Small intestine (tissue), 7 donors: ENCODE measurements at regions not wholly inside any gene's neighbourhood (a gene's known extent, or its start where the extent isn't known, plus 50 kb on each side); places are given as distances from the start of the nearest gene placed in this dataset.
"Not testable (repeated sequence)": the region's sequence is repeated elsewhere in the genome, so short reads cannot be mapped to it uniquely, and the experiment has no call there.

ENCODE experiments used
- DNase-seq, 2 donors: peaks; one replicate each; pipeline versions ENCODE4 v3.0.0 to v3.0.0-alpha.2; 2013
- FAIRE-seq: peaks from 2 replicates; lab custom pipeline; 2012; peaks lifted over from hg19 to GRCh38; lab: Jason Lieb, UNC
- H3K27ac ChIP-seq, 3 donors: one replicate each; pipeline ENCODE4 v1.5.1; 2013; ENCODE audit warnings: low read length in 2 of 3, mild to moderate bottlenecking in 2 of 3, control low read depth in 1 of 3, inconsistent platforms in 1 of 3, low read depth in 1 of 3, moderate library complexity in 1 of 3
- H3K27me3 ChIP-seq, 3 donors: one replicate each; pipeline ENCODE4 v1.6.1; 2013; ENCODE audit warnings: low read length in 3 of 3, inconsistent platforms in 1 of 3; ENCODE audit not compliant: control insufficient read depth in 3 of 3, insufficient read depth in 3 of 3
- H3K36me3 ChIP-seq, 3 donors: one replicate each; pipeline ENCODE4 v1.6.1; 2013; ENCODE audit warnings: low read length in 3 of 3, inconsistent platforms in 1 of 3, low read depth in 1 of 3, mild to moderate bottlenecking in 1 of 3, moderate library complexity in 1 of 3; ENCODE audit not compliant: control insufficient read depth in 3 of 3, insufficient read depth in 2 of 3
- H3K4me1 ChIP-seq, 3 donors: one replicate each; pipeline ENCODE4 v1.6.1; 2013; ENCODE audit warnings: low read length in 2 of 3, inconsistent platforms in 1 of 3, low read depth in 1 of 3, mild to moderate bottlenecking in 1 of 3, moderate library complexity in 1 of 3; ENCODE audit not compliant: control insufficient read depth in 3 of 3, insufficient read depth in 2 of 3
- H3K4me3 ChIP-seq, 3 donors: one replicate each; pipeline ENCODE4 v1.5.1; 2013; ENCODE audit warnings: low read length in 3 of 3, control low read depth in 1 of 3, inconsistent platforms in 1 of 3, low read depth in 1 of 3, mild to moderate bottlenecking in 1 of 3, moderate library complexity in 1 of 3
- H3K9me3 ChIP-seq, 2 donors: one replicate each; pipeline ENCODE4 v1.6.1; 2013; ENCODE audit warnings: low read depth in 1 of 2, low read length in 1 of 2; ENCODE audit not compliant: control insufficient read depth in 2 of 2, insufficient read depth in 1 of 2
- WGBS, 3 donors: extraction: QIAGEN DNeasy Blood & Tissue Kit; methylation state at CpG; one replicate each; pipeline ENCODE4 v1.1.7; 2013; 5-methylcytosine and 5-hydroxymethylcytosine counted together
- donor health status: healthy with polysubstance abuse.
- donor health status: control.
- donor health status: control.
- donor health status: Bipolar disorder and iron deficiency.
- donor health status: healthy.

- no peaks in the 10 kb centered on the region for H3K36me3 ChIP-seq
- H3K4me3 ChIP-seq, result no peak overlapping the region
- WGBS, 3 donors, result 63 to 71% (median 68%) methylated on average over 3 of the region's 3 CpGs
- no peak for FAIRE-seq
- no peaks in the 10 kb centered on the region for H3K27me3 ChIP-seq
- no peak for DNase-seq
- H3K27ac ChIP-seq, result no peak overlapping the region
- no peaks in the 10 kb centered on the region for H3K4me1 ChIP-seq
- no peaks in the 10 kb centered on the region for H3K9me3 ChIP-seq
These were observed 82.7 kb upstream of the RALGAPA2 start for GRCh38 chr20:20795119-20795518.

- Histone ChIP-seq H3K9me3 (no peaks in the 10 kb centered on the region), H3K27me3 (no peaks in the 10 kb centered on the region), H3K4me3 (no peak overlapping the region), H3K36me3 (no peaks in the 10 kb centered on the region), H3K27ac (no peak overlapping the region), H3K4me1 (no peaks in the 10 kb centered on the region)
- DNase-seq, result no peak
- 65 to 70% (median 66%) methylated on average over 2 of the region's 2 CpGs for WGBS, 3 donors
- FAIRE-seq, result no peak
These were observed 81.1 kb upstream of the RALGAPA2 start for GRCh38 chr20:20793591-20793990.

GRCh38 chr20:20791664-20792568 lies 79.5 kb upstream of the RALGAPA2 start:
- no peak overlapping the region for H3K27ac ChIP-seq
- H3K9me3 ChIP-seq, result peaks cover 0 to 6% of the 10 kb centered on the region in 2 donors
- 65 to 76% (median 69%) methylated on average over 14 of the region's 14 CpGs for WGBS, 3 donors
- H3K4me3 ChIP-seq, result no peak overlapping the region
- no peak for DNase-seq
- H3K4me1 ChIP-seq, result no peaks in the 10 kb centered on the region
- peaks cover 0 to 2% (median 0%) of the 10 kb centered on the region in 3 donors for H3K27me3 ChIP-seq
- no peak for FAIRE-seq
- H3K36me3 ChIP-seq, result no peaks in the 10 kb centered on the region

- FAIRE-seq, result no peak
- peaks cover 0 to 2% (median 0%) of the 10 kb centered on the region in 3 donors for H3K27me3 ChIP-seq
- DNase-seq, result no peak
- 84 to 89% (median 84%) methylated on average over 4 of the region's 4 CpGs for WGBS, 3 donors
- no peaks in the 10 kb centered on the region for H3K36me3 ChIP-seq
- H3K9me3 ChIP-seq, result peaks cover 0 to 10% of the 10 kb centered on the region in 2 donors
- H3K4me3 ChIP-seq, result no peak overlapping the region
- no peak overlapping the region for H3K27ac ChIP-seq
- H3K4me1 ChIP-seq, result no peaks in the 10 kb centered on the region
These were observed 75.9 kb upstream of the RALGAPA2 start for GRCh38 chr20:20788308-20788707.

GRCh38 chr20:20786428-20786827 lies 74.0 kb upstream of the RALGAPA2 start:
- Histone ChIP-seq H3K27me3 (peaks cover 0 to 2% (median 0%) of the 10 kb centered on the region in 3 donors), H3K27ac (no peak overlapping the region), H3K4me1 (no peaks in the 10 kb centered on the region), H3K4me3 (no peak overlapping the region), H3K9me3 (peaks cover 0 to 10% of the 10 kb centered on the region in 2 donors), H3K36me3 (no peaks in the 10 kb centered on the region)
- 72 to 90% (median 72%) methylated on average over 2 of the region's 2 CpGs for WGBS, 3 donors
- DNase-seq (no peak), FAIRE-seq (no peak)

GRCh38 chr20:20785226-20785625 lies 72.8 kb upstream of the RALGAPA2 start:
- H3K36me3 ChIP-seq, result no peaks in the 10 kb centered on the region
- FAIRE-seq, result no peak
- 75 to 85% (median 78%) methylated on average over 2 of the region's 2 CpGs for WGBS, 3 donors
- H3K27ac ChIP-seq, result no peak overlapping the region
- no peak for DNase-seq
- H3K27me3 ChIP-seq, result peaks cover 0 to 2% (median 0%) of the 10 kb centered on the region in 3 donors
- H3K4me3 ChIP-seq, result no peak overlapping the region
- no peaks in the 10 kb centered on the region for H3K4me1 ChIP-seq
- peaks cover 0 to 10% of the 10 kb centered on the region in 2 donors for H3K9me3 ChIP-seq

GRCh38 chr20:20784450-20784849 lies 72.0 kb upstream of the RALGAPA2 start:
- 85 to 96% (median 85%) methylated on average over 4 of the region's 4 CpGs for WGBS, 3 donors
- not testable (repeated sequence) for H3K4me1 ChIP-seq, H3K36me3 ChIP-seq, FAIRE-seq, H3K4me3 ChIP-seq, H3K27me3 ChIP-seq, DNase-seq, H3K27ac ChIP-seq
- peaks cover 0 to 10% of the 10 kb centered on the region in 2 donors for H3K9me3 ChIP-seq

- H3K9me3 ChIP-seq, result peaks cover 0 to 10% of the 10 kb centered on the region in 2 donors
- no peak overlapping the region for H3K27ac ChIP-seq
- H3K4me3 ChIP-seq, result no peak overlapping the region
- no peaks in the 10 kb centered on the region for H3K36me3 ChIP-seq
- 61 to 79% (median 75%) methylated on average over 6 of the region's 6 CpGs for WGBS, 3 donors
- peaks cover 0 to 2% (median 0%) of the 10 kb centered on the region in 3 donors for H3K4me1 ChIP-seq
- FAIRE-seq (no peak), DNase-seq (no peak)
- H3K27me3 ChIP-seq, result peaks cover 0 to 2% (median 0%) of the 10 kb centered on the region in 3 donors
These were observed 71.0 kb upstream of the RALGAPA2 start for GRCh38 chr20:20783450-20783849.
